GM19468 (cell line): ENCODE measurements at regions not wholly inside any gene's neighbourhood (a gene's known extent, or its start where the extent isn't known, plus 50 kb on each side); places are given as distances from the start of the nearest gene placed in this dataset.

Experiments
- ATAC-seq: cut with Tn5 transposase; IDR thresholded peaks from one replicate; pipeline ENCODE4 v1.9.1; 2021; ENCODE audit warnings: mild to moderate bottlenecking, moderate library complexity, moderate number of reproducible peaks; ENCODE audit not compliant: unreplicated experiment; ENCODE audit errors: extremely low read depth

DNA sequence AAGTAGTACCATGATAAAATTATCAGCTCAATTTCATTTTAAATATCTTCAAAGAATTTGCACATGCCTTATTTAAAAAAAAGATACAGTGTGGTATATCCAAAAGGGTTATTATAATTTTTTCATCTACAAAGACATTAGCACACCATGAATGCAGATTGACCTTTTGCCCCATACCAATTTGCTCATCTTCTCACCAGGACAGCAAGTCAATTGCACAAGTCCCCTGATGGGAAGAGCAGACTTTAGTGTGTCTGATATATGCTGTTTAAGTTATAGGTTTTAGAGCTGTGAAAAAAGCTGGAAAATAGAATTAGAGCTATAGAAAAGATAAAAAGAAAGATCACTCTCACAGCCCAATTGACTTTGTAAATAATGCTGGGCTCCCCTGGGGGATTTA lies 325.8 kb upstream of the CDH6 start:
- no peak for ATAC-seq

DNA sequence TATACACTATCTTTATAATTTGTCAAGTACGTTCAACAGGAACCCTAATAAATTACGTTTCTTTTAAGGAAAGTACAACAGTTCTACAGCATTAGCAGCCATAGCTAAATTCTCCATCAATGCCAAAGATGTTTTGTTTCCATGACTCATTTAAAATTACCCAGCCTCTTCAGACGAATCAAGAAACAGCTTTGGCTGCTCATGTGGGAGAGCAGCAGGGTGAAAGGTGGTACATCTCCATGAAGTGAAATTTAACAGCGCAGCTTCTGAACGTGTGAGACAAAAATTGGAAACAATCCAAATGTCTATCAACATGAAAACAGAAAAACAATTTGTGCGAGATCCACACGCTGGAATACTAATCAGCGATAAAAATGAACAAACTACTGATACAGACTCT lies 327.3 kb upstream of the CDH6 start:
- no peak for ATAC-seq

DNA sequence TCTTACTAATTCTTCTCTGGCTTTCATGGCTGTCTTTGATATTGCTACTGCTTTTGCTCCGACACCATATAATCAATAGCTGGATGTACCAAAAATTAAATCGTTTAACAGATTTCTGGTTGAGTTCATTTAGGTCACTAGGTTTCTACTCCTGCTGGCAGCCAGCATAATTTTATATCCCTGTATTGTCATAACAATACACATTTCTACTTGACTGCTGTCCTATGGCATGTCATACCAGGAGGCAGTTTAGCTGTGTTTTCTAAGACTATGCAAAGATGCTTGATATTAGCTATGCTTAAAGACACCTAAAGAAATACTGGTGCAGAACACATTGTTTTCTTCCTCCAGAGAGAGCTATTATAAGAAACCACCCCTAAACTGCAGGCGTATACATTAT lies 337.2 kb upstream of the CDH6 start:
- no peak for ATAC-seq

DNA sequence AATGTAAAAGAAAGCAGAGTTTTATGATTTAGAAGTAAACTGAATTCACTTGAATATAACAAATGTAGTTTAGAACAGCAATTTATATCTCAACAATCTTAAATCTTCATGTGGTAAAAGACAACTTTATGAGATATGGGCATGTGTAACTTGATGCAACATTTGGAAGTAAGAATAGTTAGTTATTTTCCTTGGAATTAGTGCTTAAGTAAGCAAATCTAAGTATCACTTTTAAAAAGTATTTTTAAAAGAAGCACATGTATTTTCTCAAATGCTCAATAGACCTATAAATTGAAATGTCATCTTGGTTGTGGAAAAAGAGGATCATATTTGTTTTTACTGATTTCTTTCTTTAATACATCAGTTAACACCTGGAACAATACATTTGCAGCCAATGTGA lies 340.3 kb upstream of the CDH6 start:
- ATAC-seq = no peak

DNA sequence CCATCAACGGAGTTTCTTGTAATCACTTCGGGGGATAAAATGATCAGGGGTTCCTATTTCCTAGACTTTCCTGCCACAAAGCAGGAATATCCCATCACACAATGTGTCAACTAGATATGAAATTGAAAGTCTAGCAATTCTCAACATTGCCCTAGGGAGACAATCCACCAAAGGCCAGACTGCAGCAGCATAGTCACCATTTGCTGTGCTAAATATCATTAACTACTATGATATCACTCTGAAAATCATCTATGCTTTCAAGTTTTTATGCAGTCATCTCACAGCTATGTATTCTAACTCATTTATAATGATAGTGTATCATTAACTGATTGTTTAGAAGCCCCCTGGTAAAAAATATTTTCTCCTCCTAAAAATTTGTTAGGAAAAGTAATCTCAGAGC lies 342.6 kb upstream of the CDH6 start:
- ATAC-seq = no peak

DNA sequence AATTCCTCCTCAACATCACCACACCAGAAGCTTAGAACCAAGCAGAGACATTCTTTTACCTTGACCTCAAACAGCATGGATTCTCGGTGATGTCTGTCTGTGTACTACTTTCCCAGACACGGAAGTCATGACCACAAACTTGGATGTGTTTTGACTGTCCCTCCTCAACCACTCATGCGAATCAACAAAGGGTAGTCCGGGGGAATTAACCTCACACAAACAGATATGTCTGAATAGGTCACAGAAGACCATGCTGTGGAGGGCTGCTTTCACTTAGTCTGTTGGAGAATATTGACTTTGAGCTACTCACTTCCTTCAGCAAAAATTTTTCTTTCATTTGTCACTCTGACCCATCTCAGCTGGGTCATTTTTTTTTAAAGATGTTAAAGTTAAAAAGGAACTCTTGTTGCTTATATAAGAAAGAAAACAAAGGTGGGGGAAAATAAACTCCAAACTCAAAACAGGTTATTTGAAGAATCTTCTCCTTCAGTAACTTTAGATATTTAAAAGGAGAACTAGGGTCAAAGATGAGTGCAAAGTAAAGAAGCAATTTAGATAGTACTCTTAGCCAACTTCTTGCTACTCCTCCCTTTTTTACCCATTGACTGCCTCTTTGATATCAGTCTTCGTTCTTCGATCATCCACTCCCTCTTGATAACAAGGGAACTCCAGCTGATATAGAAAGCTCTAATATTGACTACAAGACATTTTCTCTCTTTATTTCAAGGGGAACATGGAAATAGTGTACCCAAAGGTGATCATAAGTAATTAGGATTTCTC lies 343.4 kb upstream of the CDH6 start:
- no peak for ATAC-seq

DNA sequence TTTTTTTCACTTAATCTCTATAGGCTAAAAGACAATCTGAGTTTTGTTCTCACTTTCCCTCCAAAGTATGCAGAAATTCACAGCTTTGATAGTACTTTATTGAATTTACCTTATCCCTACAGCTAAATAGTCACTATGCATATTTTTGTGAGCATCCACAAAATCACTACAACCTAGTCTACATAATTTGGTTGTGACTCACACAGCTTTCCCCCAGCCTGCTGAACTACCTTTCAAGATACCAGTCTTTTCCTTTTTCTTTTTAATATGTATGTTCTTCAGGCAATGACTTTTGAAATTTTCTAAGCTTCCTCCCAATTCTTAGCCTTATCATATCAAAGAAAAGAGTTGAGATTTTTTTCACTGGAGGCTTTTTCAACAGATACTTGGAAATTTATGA lies 347.3 kb upstream of the CDH6 start:
- ATAC-seq = no peak

DNA sequence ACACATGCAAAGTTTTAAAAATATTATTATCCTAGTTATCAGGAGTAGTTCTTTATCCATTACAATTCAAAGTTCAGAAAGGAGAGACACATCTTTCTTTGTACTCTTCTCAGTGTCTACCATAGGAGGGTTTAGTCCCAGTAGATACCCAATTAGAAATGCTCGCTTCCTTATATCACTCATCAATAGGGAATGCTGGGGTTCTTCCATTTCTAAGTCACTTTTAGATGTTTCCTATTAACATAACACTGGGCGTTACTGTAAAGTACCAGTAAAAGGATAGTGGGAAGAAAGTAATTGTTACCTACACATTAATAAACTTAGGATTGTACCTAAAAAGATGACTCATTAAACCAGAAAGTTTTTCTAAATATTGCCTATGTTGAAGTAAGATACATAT lies 348.3 kb upstream of the CDH6 start:
- no peak for ATAC-seq

DNA sequence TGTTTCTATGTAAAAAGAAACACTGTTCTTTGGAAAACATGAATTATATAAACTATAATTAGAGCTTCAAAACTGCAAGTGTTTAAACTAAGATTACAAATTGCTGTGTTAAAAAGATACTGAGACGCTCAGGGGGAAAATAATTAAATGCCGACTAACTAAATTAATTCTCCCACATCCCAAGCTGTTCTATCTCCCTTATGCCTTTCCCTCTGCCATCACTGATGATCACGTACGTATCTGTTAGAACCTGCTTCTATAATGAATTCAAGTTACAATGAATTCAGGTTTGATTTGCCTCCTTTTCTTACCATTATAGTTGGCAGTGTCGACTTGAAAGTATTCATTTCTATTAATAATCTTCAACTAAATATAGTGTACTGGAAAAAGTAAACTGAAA lies 349.9 kb upstream of the CDH6 start:
- no peak for ATAC-seq

DNA sequence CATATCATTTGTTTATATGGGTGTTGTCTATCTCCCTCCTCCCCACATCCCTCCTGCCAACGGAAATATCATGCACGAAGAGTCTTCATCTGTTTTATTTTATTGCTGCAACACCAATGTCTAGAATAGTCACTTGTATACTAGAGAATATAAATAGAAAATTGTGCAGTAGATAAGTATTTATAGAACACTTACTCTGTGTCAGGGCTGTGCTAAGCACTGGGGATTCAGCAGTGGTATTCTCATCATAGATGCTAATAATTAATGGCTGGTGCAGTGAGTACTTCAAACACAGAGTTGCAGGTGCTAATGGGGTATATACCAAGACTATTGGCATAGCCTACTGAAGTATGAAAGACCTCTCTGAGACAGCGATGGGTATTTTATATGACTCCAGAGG lies 353.5 kb upstream of the CDH6 start:
- no peak for ATAC-seq

DNA sequence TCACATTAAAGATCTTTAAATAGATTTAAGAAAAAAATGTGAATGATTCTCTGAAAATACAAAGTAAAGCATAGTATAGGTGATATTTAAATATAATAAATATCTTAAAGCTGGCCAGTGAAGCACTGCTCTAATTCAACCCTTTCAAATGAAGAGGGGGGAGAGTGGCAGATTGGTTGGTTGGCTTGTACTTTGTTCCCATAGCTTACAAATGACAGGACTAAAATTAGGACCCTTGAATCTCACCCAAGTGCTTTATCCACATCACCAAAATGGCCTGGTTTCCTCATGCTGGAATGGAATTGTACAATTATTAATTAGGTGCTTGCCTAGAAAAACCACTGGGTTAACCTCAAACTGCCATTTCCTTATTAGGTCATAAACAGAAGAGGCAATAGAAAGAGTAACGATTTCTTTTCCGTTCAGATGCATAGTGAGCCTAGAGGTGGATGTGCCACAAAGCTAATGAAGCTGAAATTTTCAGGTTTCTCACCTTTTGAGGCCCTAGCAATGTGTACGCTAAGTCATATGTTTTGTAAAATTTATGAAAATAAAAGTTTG lies 354.5 kb upstream of the CDH6 start:
- no peak for ATAC-seq

DNA sequence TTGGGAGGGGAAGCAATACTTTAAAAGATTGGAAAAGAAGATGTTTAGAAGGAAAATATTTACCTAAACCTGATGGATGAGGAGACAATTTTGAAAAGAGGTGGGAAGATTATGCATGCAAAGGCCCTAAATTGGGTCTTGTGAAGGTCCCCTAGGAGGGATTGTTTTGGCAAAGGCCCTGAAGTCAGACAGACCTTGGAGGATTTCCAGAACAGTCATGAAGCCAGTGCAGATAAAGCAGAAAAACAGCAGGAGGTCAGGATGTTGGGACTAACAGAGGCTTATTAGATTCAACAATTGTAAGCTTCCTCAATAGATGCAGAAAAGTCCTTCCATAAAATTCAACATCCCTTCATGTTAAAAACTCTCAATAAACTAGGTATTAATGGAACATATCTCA lies 361.0 kb upstream of the CDH6 start:
- ATAC-seq = no peak

DNA sequence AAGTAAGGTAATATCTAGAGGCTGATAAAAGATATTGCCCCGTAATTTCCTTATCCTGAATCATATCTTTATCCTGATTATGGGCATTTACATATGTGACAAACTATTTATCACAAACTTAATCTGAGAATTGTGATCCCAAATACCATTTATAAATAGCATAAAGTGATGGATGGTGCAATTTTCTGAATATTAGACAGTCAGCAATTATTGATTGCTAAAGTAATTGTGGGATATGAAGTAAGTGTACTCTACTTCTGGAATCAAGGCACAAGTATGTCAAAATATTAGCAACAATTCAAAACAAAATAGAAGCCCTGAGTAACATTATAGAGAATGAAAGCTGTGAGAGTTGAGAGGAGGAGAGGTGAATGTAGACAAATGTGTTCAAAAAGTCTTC lies 361.9 kb upstream of the CDH6 start:
- ATAC-seq = no peak

DNA sequence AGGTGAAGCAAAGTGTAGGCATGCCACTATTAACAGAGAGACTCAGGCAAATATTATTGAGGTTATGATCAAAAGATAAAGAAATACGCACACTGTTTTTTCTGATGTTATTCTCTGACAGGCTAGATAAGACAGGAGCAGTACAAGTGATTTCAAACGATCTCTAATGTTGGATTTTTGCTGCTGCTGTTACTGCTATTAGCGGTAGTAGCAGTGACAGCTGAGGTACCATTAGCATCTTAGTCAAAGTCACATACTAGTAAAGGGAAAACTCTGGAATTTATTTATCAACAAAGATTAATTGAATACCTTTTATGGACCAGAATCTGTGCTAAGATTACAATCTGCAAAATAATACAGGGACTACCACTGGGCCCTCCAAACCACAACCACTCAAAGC lies 362.4 kb upstream of the CDH6 start:
- no peak for ATAC-seq

DNA sequence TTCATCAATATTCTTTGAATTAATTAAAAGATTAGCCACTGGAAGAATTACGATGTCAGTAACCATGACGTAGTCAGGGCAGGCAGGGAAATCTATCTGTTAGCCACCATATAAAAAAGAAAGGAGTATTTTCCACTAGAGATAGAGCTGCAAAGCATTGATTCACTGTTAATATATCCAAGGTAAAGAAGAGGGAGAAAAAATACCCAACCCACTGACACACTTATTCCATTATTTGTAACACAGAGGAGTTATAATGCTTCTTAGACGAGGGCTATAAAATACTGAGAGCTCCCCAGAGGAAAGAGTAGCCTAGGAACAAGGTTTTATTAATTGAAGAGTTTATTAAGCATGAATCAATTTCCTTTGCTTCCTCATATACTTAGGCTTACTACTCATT lies 382.2 kb upstream of the CDH6 start:
- ATAC-seq = no peak

DNA sequence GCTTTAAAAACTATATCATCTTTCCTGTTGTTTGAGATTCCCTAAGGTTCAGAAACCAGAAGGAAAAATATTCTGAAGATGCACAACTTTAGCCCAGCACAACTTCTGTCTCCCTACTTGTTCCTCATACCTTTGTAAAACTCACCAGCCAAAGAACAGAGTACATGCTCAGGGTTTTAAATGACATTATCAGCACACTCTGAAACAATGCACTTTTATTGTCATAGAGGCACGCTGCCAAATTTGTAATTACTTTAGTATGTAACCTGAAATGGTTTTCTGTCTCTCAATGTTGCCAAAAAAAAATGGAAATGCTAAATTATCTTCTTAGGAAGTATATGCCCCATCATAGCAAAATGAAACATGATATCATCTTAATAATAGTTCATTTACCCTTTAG lies 383.6 kb upstream of the CDH6 start:
- no peak for ATAC-seq

DNA sequence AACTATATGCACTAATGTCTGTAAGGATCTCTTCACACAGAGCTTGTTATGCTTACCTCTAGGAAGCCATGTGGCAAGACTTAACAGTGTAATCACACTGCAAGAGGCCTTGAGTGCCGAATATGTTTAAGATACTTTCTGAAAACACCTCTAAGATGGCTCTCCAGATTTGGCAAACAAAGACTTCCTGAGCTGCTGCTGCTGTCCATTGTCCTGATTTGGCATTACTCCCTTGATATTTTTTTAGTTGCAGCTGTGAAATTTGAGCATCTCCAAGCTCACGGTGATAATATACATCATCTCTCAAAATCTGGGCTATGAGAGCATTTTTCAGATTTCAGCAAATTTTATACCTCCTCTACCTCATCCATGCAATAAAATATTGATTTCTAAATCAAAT lies 384.5 kb upstream of the CDH6 start:
- ATAC-seq = no peak

DNA sequence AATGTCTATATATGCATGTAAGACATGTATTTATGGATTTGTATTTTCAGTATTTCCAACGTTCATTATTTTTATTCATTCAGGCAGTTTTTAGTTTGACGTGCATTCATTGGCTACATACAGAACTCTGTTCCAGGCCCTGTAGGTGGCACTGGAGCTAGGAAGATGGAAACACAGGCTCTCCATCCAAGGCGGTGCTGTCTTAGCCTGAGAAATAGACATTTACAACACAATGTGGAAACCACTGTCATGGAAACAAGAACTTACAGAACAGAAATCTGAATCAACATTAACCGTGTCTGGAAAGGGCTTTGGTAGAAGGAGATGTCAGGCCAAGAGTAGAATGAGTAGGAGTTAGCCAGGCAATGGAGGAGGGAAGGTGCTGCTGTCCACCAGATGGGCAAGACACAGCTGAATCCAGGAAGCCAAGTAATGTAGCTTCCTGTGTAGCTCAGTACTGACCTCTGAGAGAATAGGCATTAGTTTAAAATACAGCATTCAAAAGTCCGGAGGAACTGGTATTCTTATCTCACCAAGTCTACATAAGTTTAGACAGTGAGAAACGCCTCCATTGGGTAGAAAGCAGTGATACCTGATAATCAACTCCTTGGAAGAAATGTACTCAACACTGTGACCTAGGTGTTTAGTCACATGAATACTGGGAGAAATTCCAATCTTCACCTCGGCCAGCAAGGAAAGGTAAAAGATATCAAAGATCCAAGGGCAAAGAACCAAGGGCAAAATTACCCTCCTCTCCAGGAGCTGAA lies 388.6 kb upstream of the CDH6 start:
- no peak for ATAC-seq

DNA sequence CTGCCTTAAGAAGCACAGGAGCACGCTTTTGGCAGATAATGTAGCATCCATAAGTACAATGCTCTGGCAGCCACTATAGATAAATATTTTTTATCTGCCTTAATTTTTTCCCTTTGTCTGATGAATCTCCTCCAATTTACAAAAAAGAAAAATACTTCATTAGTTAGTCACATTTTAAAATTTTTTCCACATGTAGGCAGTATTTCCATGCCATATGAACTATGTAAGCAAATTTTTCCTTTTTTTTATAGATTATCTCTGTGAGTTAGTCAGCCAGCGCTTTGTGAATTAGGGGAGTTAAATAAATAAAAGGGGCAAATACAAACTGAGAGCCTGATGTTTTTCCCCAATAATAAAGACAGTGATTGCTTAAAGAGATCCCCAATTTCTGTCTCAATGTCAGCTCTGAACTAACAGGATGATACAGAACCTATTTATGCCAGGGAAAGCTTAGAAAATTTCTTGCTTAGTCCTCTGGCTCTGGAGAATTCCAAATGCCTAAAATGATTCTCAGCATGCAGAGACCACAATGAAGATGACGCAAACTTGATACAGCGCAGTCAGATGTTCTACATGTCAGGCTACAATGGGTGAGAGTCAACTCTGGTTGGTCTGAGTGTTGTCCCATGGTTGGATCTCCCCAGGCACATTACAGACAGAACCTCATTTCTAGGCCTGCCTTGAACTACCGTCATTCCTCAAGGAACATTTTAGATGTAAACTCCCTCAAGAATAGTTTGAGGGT lies 390.4 kb upstream of the CDH6 start:
- no peak for ATAC-seq

DNA sequence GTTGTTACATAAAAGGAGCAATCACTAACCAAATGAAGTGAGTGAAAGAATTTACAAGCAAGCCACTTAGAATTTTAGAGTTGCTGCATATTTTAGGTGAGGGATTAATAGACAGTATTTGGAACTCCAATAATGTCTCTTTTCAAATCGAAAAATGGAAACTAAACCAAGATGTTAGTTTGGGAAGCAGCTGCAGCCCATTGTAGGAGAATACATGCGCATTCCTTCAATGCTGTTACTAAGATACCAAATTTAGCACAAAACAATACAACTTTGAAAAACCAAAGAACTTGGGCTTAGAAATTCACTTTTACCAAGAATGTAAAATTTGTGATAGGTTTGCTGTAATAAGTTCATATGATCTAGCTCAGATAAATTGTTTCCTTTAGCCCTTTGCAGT lies 411.8 kb upstream of the CDH6 start:
- no peak for ATAC-seq
